GM19455 (cell line): ENCODE measurements at regions not wholly inside any gene's neighbourhood (a gene's known extent, or its start where the extent isn't known, plus 50 kb on each side); places are given as distances from the start of the nearest gene placed in this dataset.

Experiments
- ATAC-seq: cut with Tn5 transposase; IDR thresholded peaks from one replicate; pipeline ENCODE4 v1.9.1; 2021; ENCODE audit not compliant: unreplicated experiment

GRCh38 chr2:120933693-120934573 lies 198.3 kb downstream of the GLI2 start:
- no peak for ATAC-seq

- ATAC-seq: no peak
These were observed 199.1 kb downstream of the GLI2 start for GRCh38 chr2:120934574-120935338.

- no peak for ATAC-seq
These were observed 200.0 kb downstream of the GLI2 start for GRCh38 chr2:120935339-120936313.

GRCh38 chr2:120936476-120937334 lies 201.0 kb downstream of the GLI2 start:
- no peak for ATAC-seq

GRCh38 chr2:120937686-120938044 lies 202.0 kb downstream of the GLI2 start:
- ATAC-seq: no peak

GRCh38 chr2:120938045-120938771 lies 202.5 kb downstream of the GLI2 start:
- ATAC-seq: no peak

GRCh38 chr2:120939595-120940318 lies 204.1 kb downstream of the GLI2 start:
- ATAC-seq: no peak

- ATAC-seq: no peak
These were observed 204.6 kb downstream of the GLI2 start for GRCh38 chr2:120940319-120940696.

- no peak for ATAC-seq
These were observed 205.1 kb downstream of the GLI2 start for GRCh38 chr2:120940726-120941256.

- ATAC-seq: no peak
These were observed 206.0 kb downstream of the GLI2 start for GRCh38 chr2:120941571-120942120.

- no peak for ATAC-seq
These were observed 207.0 kb downstream of the GLI2 start for GRCh38 chr2:120942658-120943057.

- ATAC-seq: no peak
These were observed 207.9 kb downstream of the GLI2 start for GRCh38 chr2:120943403-120944034.

- ATAC-seq: no peak
These were observed 208.9 kb downstream of the GLI2 start for GRCh38 chr2:120944575-120944974.

- no peak for ATAC-seq
These were observed 209.4 kb downstream of the GLI2 start for GRCh38 chr2:120945091-120945490.

- ATAC-seq: no peak
These were observed 210.3 kb downstream of the GLI2 start for GRCh38 chr2:120945832-120946499.

- no peak for ATAC-seq
These were observed 211.7 kb downstream of the GLI2 start for GRCh38 chr2:120947327-120947726.

- ATAC-seq: no peak
These were observed 212.5 kb downstream of the GLI2 start for GRCh38 chr2:120947982-120948661.
